ENCODE measurements at regions not wholly inside any gene's neighbourhood (a gene's known extent, or its start where the extent isn't known, plus 50 kb on each side); places are given as distances from the start of the nearest gene placed in this dataset.
"Not testable (repeated sequence)": the region's sequence is repeated elsewhere in the genome, so short reads cannot be mapped to it uniquely, and the experiment has no call there.

DNA sequence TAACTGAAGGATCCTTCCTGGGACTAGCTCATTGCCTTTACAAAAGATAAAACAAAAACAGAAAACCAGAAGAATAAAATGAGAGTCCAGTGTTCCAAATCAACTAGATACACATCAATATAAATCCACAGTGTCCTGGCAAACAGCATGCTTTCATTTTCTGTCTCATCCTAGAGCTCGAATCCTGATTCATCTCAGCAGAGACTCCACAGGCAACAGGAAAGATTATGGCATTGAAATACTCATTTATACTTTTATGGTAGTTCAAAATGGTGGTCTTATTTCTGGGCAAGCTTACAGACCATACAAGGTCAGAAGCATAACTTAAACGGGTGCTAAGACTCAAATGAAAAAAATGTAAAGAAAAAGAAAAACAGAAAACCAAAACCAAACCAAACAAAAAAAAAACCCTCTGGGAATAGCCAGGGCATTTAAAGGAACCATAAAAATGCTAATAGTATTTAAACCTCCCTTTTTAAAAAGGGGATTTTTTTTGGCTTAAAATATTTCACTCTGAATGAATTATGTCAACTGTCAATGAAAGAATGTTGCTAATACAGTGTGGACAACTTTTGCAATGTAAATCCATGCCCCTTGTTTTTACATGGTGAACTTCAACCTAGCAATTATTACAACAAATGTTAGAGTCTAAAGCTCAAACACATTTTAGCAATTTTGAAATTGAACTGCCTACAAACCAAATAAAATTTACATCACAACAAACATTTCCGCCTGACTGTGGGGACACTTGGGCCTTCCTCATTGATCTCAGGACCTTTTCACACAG is 57.9 kb downstream of the GPR101 start:
- no peak for DNase-seq (ENCODE audit: low read depth in 2 of 2)

DNA sequence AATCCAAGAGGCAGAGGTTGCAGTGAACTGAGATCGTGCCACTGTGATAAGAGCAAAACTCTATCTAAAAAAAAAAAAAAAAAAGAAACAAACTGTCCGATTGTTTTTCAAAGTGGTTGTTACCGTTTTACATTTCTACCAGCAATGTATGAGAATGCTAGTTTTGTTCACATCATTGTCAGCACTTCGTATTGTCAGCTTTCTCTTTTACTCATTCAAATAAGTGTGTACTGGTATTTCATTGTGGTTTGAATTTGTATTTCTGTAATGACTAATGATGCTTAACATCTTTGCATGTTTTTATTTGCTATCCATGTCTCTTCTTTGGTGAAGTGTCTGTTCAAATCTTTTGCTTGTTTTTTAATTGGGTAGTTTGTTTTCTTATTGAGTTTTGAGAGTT is 65.8 kb downstream of the GPR101 start:
- DNase-seq (ENCODE audit: low read depth in 2 of 2) = no peak

GRCh38 chrX:136963973-136964372 is 69.8 kb downstream of the GPR101 start:
- DNase-seq (ENCODE audit: low read depth in 2 of 2) = no peak

- no peak for DNase-seq (ENCODE audit: low read depth in 2 of 2)
Measured at GRCh38 chrX:136961594-136962135, 72.1 kb downstream of the GPR101 start.

DNA sequence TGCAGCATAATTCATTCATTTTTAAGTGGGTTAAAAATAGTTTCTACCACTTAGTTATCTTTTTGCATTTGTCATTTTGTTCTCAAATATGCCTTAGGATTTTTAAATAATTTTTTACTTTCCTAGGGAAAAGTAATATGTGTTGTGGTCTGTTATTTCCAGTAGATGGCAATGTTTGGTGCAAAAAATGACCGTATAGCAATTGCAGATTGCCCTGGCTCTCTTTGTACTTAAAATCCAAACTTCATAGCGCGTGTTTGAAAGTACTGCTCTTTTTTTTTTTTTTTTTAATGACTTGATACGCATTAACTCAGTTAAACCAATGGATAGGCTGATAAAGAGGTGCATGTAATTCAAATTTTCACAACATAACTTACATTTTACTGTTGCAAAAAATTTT is 74.4 kb upstream of the RBMX start:
- no peak for DNase-seq (ENCODE audit: low read depth in 2 of 2)

GRCh38 chrX:136953867-136954787 is 73.6 kb upstream of the RBMX start:
- DNase-seq (ENCODE audit: low read depth in 2 of 2) = peak in 1 of 2 donors; percentile 17

DNA sequence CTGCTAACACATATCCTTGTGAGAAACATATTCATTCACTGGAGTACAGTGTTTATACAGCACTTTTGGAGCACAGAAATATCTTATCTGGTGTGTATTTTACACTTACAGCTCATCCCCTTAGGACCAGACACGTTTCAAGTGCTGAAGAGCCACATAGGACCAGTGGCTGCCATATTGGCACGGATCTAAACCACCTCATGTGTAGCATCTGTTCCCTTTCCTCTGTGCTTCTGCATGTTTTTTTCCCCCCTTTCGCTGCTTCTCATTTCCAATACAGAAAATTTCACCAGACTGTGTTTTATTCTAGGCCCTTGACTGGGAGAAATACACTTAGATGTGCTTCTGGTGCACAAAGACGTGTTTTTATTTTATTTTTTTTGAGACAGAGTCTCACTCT is 69.7 kb upstream of the RBMX start:
- DNase-seq (ENCODE audit: low read depth in 2 of 2) = no peak

DNA sequence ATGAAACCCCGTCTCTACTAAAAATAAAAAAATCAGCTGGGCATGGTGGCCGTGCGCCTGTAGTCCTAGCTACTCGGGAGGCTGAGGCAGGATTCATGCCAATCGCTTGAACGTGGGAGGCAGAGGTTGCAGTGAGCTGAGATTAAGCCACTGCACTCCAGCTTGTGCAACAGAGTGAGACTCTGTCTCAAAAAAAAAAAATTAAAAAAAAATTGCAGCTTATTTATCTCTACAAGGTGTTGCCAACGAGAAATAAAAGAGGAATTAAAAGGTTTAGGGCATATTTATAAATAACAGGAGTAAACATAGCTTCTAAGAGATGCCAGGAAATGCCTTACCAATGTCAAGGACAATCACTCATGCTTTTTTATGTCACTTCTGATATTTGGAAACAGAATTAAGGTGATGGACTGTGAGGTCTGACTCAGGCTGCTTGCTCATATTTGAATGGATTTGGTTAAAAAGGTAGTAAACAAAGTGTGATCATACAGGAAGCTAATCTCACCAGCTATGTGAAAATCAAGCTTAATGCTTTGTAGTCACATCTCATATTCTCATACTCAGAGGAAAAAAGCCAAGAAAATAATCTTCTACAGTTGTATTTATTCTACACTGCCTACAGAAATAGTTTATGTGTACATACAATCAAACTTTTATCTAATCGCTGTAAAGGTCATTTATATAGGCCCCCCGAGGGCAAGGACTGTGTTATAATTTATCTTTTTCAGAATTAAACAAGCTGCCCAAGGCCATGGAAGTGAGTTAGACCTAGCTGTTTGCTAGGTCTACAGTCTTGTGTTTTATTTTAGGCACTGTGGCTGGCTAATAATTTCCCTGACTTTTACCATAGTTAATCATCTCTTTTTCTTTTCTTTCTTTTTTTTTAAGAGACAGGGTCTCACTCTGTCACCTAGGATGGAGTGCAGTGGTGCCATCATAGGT is 61.1 kb upstream of the RBMX start:
- no peak for DNase-seq (ENCODE audit: low read depth in 2 of 2)

DNA sequence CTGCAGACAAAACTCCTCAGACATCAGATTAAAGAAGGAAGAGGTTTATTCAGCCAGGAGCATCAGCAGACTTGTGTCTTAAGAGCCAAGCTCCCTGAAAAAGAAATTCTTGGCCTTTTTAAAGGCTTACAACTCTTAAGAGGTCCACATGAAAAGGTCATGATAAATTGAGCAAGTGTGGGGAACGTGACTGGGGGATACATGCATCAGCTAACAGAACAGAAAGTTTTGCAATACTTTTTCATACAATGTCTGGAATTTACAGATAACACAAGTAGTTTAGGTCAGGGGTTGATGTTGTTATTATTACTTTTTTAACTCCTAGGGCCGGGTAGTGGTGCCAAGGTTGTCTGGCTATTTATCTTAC is 55.6 kb upstream of the RBMX start:
- no peak for DNase-seq (ENCODE audit: low read depth in 2 of 2)

DNA sequence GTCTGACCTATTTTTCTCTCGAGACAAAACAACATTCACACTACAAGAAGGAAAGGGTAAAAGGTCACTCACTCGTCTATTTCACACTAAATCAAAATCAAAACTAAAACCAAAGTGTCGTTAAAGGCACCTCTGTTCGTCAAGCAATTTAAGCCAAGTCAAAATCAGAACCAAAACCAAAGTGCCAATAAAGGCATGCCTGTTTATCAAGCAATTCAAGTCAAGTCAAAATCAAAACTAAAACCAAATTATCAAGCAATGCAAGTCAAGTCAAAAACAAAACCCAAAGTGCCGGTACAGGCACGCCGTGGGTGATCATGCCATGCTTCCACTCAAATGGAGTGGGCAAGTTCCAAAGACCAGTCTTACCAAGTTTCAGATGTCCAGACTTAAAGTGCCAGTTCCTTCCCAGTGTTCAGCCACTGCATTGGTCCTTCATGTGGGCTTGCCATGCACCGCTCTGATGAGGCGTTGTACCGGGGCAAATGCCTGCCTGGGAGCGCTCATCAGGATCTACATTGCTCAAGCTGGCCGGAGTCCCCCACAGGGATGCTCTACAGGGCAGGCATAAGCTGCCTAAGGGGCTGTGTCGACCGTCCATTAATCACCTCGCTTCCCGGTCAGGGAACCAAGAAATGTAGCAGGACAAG is 55.1 kb upstream of the RBMX start:
- DNase-seq (ENCODE audit: low read depth in 2 of 2) = not testable (repeated sequence)

DNA sequence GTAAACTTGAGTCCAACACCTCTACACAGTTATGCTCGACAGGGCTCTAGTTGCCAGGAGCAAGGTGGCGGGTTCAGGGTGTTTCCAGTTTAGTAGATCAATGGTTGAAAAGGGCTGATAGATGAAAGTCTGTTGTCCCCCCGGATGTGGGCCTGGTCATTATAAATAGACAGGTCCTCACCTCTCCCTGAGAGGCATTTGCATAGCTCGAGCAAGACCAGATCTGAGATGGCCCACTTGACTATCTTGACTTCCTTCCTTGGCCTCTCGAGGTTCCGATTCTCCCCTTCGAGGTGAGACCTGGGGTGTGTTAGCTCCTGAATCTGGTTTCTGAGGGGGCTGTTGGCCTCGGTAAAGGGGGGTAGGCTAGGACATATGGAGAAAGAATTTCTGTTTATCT is 54.1 kb upstream of the RBMX start:
- DNase-seq (ENCODE audit: low read depth in 2 of 2) = not testable (repeated sequence)

- no peak for DNase-seq (ENCODE audit: low read depth in 2 of 2)
Measured at GRCh38 chrX:136933611-136934145, 53.2 kb upstream of the RBMX start.

- DNase-seq (ENCODE audit: low read depth in 2 of 2) = no peak
Measured at GRCh38 chrX:136931661-136932060, 51.1 kb upstream of the RBMX start.

Data from stimulated activated CD8-positive, alpha-beta memory T cell treated with anti-CD3 and anti-CD28 coated beads, Interleukin-7, amount 100 ng/mL, for 1 hour (primary cell).